SK-N-SH treated with all-trans-retinoic acid at 6 μM for 48 hours (cell line): ENCODE measurements at regions not wholly inside any gene's neighbourhood (a gene's known extent, or its start where the extent isn't known, plus 50 kb on each side); places are given as distances from the start of the nearest gene placed in this dataset.
A peak's percentile ranks its signal among the peaks of the same experiment; 100 is the strongest.

ENCODE experiments used
- ATAC-seq: fragments of 200-7000 bp; cut with Tn5 transposase; 3 replicates; pipeline ENCODE4 v1.9.1; 2020; ENCODE audit warnings: mild to moderate bottlenecking, moderate library complexity
- ARNTL ChIP-seq: fragments of 450-650 bp; formaldehyde crosslinking; IDR thresholded peaks from 2 replicates; pipeline ENCODE4 v1.5.0; 2020; ENCODE audit warnings: low read depth, mild to moderate bottlenecking, moderate library complexity, borderline replicate concordance
- BACH2 ChIP-seq: fragments of 250-450 bp; sonication (Bioruptor Pico); IDR thresholded peaks from 2 replicates; pipeline ENCODE4 v1.9.0; 2021; ENCODE audit warnings: mild to moderate bottlenecking, borderline replicate concordance
- CREB5 ChIP-seq: fragments of 250-450 bp; sonication (Bioruptor Pico); IDR thresholded peaks from 2 replicates; pipeline ENCODE4 v1.5.1; 2020; ENCODE audit warnings: low read depth, mild to moderate bottlenecking, moderate library complexity
- CSDC2 ChIP-seq: fragments of 250-450 bp; sonication (Bioruptor Pico); IDR thresholded peaks from 2 replicates; pipeline ENCODE4 v1.5.0; 2020; ENCODE audit warnings: mild to moderate bottlenecking, moderate library complexity
- CSRNP3 ChIP-seq: fragments of 250-450 bp; sonication (Bioruptor Pico); IDR thresholded peaks from 2 replicates; pipeline ENCODE4 v1.5.1; 2021; ENCODE audit warnings: mild to moderate bottlenecking, moderate library complexity
- ESRRG ChIP-seq: fragments of 250-450 bp; sonication (Bioruptor Pico); IDR thresholded peaks from 2 replicates; pipeline ENCODE4 v1.6.1; 2021; ENCODE audit warnings: mild to moderate bottlenecking
- GLIS3 ChIP-seq: fragments of 250-450 bp; sonication (Bioruptor Pico); IDR thresholded peaks from 2 replicates; pipeline ENCODE4 v1.5.0; 2020; ENCODE audit warnings: mild to moderate bottlenecking, moderate library complexity
- ISL1 ChIP-seq: fragments of 250-450 bp; sonication (Bioruptor Pico); IDR thresholded peaks from 2 replicates; pipeline ENCODE4 v2.1.2; 2022; ENCODE audit warnings: mild to moderate bottlenecking, moderate library complexity
- PATZ1 ChIP-seq: fragments of 250-450 bp; sonication (Bioruptor Pico); IDR thresholded peaks from 2 replicates; pipeline ENCODE4 v1.8.0; 2020; ENCODE audit warnings: mild to moderate bottlenecking, moderate library complexity, borderline replicate concordance
- POU6F1 ChIP-seq: fragments of 250-450 bp; sonication (Bioruptor Pico); IDR thresholded peaks from 2 replicates; pipeline ENCODE4 v1.8.0; 2021; ENCODE audit warnings: low read depth, mild to moderate bottlenecking, moderate library complexity, borderline replicate concordance
- PPARA ChIP-seq: fragments of 250-450 bp; sonication (Bioruptor Pico); IDR thresholded peaks from 2 replicates; pipeline ENCODE4 v1.5.0; 2020; ENCODE audit warnings: mild to moderate bottlenecking, borderline replicate concordance
- RARB ChIP-seq: fragments of 250-450 bp; sonication (Bioruptor Pico); IDR thresholded peaks from 2 replicates; pipeline ENCODE4 v1.8.0; 2021; ENCODE audit warnings: mild to moderate bottlenecking, moderate library complexity
- SNAI2 ChIP-seq: fragments of 250-450 bp; sonication (Bioruptor Pico); IDR thresholded peaks from 2 replicates; pipeline ENCODE4 v1.5.0; 2020; ENCODE audit warnings: mild to moderate bottlenecking, moderate library complexity
- TCF4 ChIP-seq: fragments of 250-450 bp; sonication (Bioruptor Pico); IDR thresholded peaks from 2 replicates; pipeline ENCODE4 v1.8.0; 2021; ENCODE audit warnings: mild to moderate bottlenecking, moderate library complexity, borderline replicate concordance
- TOX ChIP-seq: fragments of 250-450 bp; sonication (Bioruptor Pico); IDR thresholded peaks from 2 replicates; pipeline ENCODE4 v1.8.0; 2021; ENCODE audit warnings: mild to moderate bottlenecking, moderate library complexity, borderline replicate concordance
- TSHZ2 ChIP-seq: fragments of 250-450 bp; sonication (Bioruptor Pico); IDR thresholded peaks from 2 replicates; pipeline ENCODE4 v1.5.0; 2020; ENCODE audit warnings: mild to moderate bottlenecking, moderate library complexity
- ZC3H10 ChIP-seq: fragments of 250-450 bp; sonication (Bioruptor Pico); IDR thresholded peaks from 2 replicates; pipeline ENCODE4 v1.5.1; 2021; ENCODE audit warnings: mild to moderate bottlenecking, moderate library complexity
- ZFP3 ChIP-seq: fragments of 250-450 bp; sonication (Bioruptor Pico); IDR thresholded peaks from 2 replicates; pipeline ENCODE4 v1.5.0; 2020; ENCODE audit warnings: mild to moderate bottlenecking, moderate library complexity
- ZFP30 ChIP-seq: fragments of 450-650 bp; formaldehyde crosslinking; IDR thresholded peaks from 2 replicates; pipeline ENCODE4 v1.5.0; 2022; ENCODE audit warnings: mild to moderate bottlenecking, moderate library complexity
- ZNF565 ChIP-seq: fragments of 450-650 bp; formaldehyde crosslinking; conservative IDR thresholded peaks from 2 replicates; pipeline ENCODE4 v1.5.0; 2020; ENCODE audit warnings: low read depth, mild to moderate bottlenecking, moderate library complexity
- ZNF70 ChIP-seq: fragments of 450-650 bp; formaldehyde crosslinking; IDR thresholded peaks from 2 replicates; pipeline ENCODE4 v1.5.0; 2020; ENCODE audit warnings: mild to moderate bottlenecking, moderate library complexity
- ZNF8 ChIP-seq: fragments of 450-650 bp; formaldehyde crosslinking; IDR thresholded peaks from 2 replicates; pipeline ENCODE4 v1.5.0; 2020; ENCODE audit warnings: mild to moderate bottlenecking, moderate library complexity

- TF ChIP-seq PPARA (CRISPR knock-in tag) (no peak), ZNF565 (CRISPR knock-in tag) (no peak), ZNF70 (no peak), ARNTL (no peak), CREB5 (no peak), RARB (CRISPR knock-in tag) (no peak), ZFP3 (CRISPR knock-in tag) (no peak), ZFP30 (CRISPR knock-in tag) (no peak), BACH2 (CRISPR knock-in tag) (no peak), TOX (CRISPR knock-in tag) (no peak), ZNF8 (CRISPR knock-in tag) (no peak), ZC3H10 (no peak), ISL1 (CRISPR knock-in tag) (no peak), ESRRG (CRISPR knock-in tag) (no peak), GLIS3 (CRISPR knock-in tag) (no peak), CSDC2 (no peak)
- ATAC-seq: no peak
These were observed 266.9 kb downstream of the NPIPA8 start for GRCh38 chr16:18069683-18070082.

GRCh38 chr16:18068477-18068876 is 268.1 kb downstream of the NPIPA8 start:
- TF ChIP-seq ZNF565 (CRISPR knock-in tag) (no peak), ZNF8 (CRISPR knock-in tag) (peak; percentile 81)
- ATAC-seq: no peak

- no peak for ATAC-seq
- TF ChIP-seq ZNF8 (CRISPR knock-in tag) (no peak), ZNF70 (no peak), CSDC2 (no peak), ZFP30 (CRISPR knock-in tag) (no peak), ARNTL (no peak), PPARA (CRISPR knock-in tag) (no peak), CREB5 (no peak), ZNF565 (CRISPR knock-in tag) (no peak), RARB (CRISPR knock-in tag) (no peak), ZC3H10 (no peak), SNAI2 (CRISPR knock-in tag) (no peak), ZFP3 (CRISPR knock-in tag) (no peak), TCF4 (CRISPR knock-in tag) (no peak), TOX (CRISPR knock-in tag) (no peak), ESRRG (CRISPR knock-in tag) (no peak), GLIS3 (CRISPR knock-in tag) (no peak), ISL1 (CRISPR knock-in tag) (no peak), BACH2 (CRISPR knock-in tag) (no peak), CSRNP3 (CRISPR knock-in tag) (no peak)
These were observed 273.8 kb downstream of the NPIPA8 start for GRCh38 chr16:18062713-18063112.

GRCh38 chr16:18060351-18060750 is 276.2 kb downstream of the NPIPA8 start:
- no peak for ATAC-seq

More at GRCh38 chr16:18060351-18060750, 276.2 kb downstream of the NPIPA8 start:
- TF ChIP-seq ZFP3 (CRISPR knock-in tag) (no peak), PATZ1 (no peak), TSHZ2 (CRISPR knock-in tag) (no peak), ISL1 (CRISPR knock-in tag) (no peak), CREB5 (no peak), TOX (CRISPR knock-in tag) (no peak), ZC3H10 (no peak), POU6F1 (CRISPR knock-in tag) (no peak), CSDC2 (no peak), ZFP30 (CRISPR knock-in tag) (no peak)
